Right lobe of liver (tissue), 6 donors: ENCODE measurements at regions not wholly inside any gene's neighbourhood (a gene's known extent, or its start where the extent isn't known, plus 50 kb on each side); places are given as distances from the start of the nearest gene placed in this dataset.
A peak's percentile ranks its signal among the peaks of the same experiment; 100 is the strongest.

Experiments used
- ATAC-seq, 4 donors: fragments of 200-7000 bp; cut with Tn5 transposase; one replicate each; pipeline ENCODE4 v1.9.1; 2020; ENCODE audit warnings: mild to moderate bottlenecking in 4 of 4, moderate library complexity in 4 of 4
- DNase-seq, 3 donors: peaks; one replicate each; pipeline ENCODE4 v3.0.0-alpha.2; 2020
- H3K27ac ChIP-seq, 3 donors: fragments of 200-600 bp; one replicate each; pipeline ENCODE4 v1.8.0; 2022
- H3K27me3 ChIP-seq, 2 donors: fragments of 200-600 bp; one replicate each; pipeline ENCODE4 v1.8.0; 2022
- H3K36me3 ChIP-seq, 4 donors: fragments of 200-600 bp; sonication (generic) in 1 of 4; one replicate each; pipeline versions ENCODE4 v1.5.1 to v1.8.0; 2017 to 2022; ENCODE audit warnings: control low read depth in 1 of 4
- H3K4me1 ChIP-seq, 4 donors: fragments of 200-600 bp; sonication (generic) in 1 of 4; one replicate each; pipeline versions ENCODE4 v1.5.1 to v1.8.0; 2017 to 2022; ENCODE audit warnings: control low read depth in 1 of 4
- H3K4me3 ChIP-seq, 3 donors: fragments of 200-600 bp; one replicate each; pipeline ENCODE4 v1.8.0; 2022
- H3K9me3 ChIP-seq, 4 donors: fragments of 200-600 bp; sonication (generic) in 1 of 4; one replicate each; pipeline versions ENCODE4 v1.5.1 to v1.8.0; 2017 to 2022; ENCODE audit warnings: control low read depth in 1 of 4
- POLR2A ChIP-seq: fragments of 450-650 bp; IDR thresholded peaks from one replicate; pipeline ENCODE4 v1.6.1; 2017; ENCODE audit warnings: antibody characterized with exemption, mild to moderate bottlenecking
- WGBS: methylation state at CpG from one replicate; pipeline ENCODE4 v1.1.6; 2018; ENCODE audit warnings: low coverage, low lambda C conversion rate; ENCODE audit not compliant: insufficient coverage; ENCODE audit errors: missing lambda C conversion rate; 5-methylcytosine and 5-hydroxymethylcytosine counted together
- intact Hi-C, 2 donors: fragments of 100-400 bp; cut with DNase I; formaldehyde crosslinking; loops; one replicate each; pipeline versions ENCODE4 v1.11.2 to v1.14.1; 2022
- TF ChIP-seq, protein P1 (sequence below), 4 donors: fragments of 200-600 bp in 3 of 4; fragments of 450-650 bp in 1 of 4; IDR thresholded peaks; one replicate each; pipeline versions ENCODE4 v1.5.1 to v1.8.0; 2016 to 2022; ENCODE audit warnings: antibody characterized with exemption in 4 of 4, mild to moderate bottlenecking in 2 of 4
- donor health status: DM: no; HTN: yes; CAD: no.
- donor health status: DM: no; HTN: no; CAD: no.
- donor health status: DM: no; HTN: no; CAD: no.
- donor health status: DM: no; HTN: yes; CAD: no.
- donor health status: DM: no; HTN: yes; CAD: no.

DNA sequence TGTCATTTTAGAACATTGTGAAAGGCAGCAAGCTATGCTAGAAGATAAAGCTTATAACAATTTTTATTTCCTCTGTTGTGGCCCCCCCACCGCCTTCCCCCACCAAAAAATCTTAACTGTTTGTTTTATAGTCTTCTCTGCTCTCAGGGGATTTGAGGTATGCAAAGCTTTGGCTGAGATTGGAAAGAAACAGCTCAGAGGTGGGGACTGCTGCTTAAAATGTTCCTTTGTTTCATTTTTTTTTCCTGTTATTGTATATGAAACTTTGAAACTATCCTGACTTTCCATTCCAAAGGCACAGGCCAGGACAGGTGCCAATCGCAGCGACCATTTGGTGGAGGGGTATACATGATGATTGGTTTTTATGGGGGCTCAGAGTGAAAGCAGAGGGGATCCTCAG is 114.7 kb upstream of the PHACTR1 start:
- no peaks in the 10 kb centered on the region for H3K27me3 ChIP-seq
- H3K36me3 ChIP-seq = no peaks in the 10 kb centered on the region
- H3K4me3 ChIP-seq = no peak overlapping the region
- no peak for DNase-seq
- intact Hi-C loops = loop anchor here (5.0 to 10.0 kb wide), 2 partner anchors 307 to 310 kb away; partner anchors contain the start of gene EDN1 (in 2 of the 2)
- ATAC-seq = no peak
- H3K9me3 ChIP-seq = no peaks in the 10 kb centered on the region
- WGBS = 67% methylated on average over 3 of the region's 3 CpGs
- no peak overlapping the region for H3K27ac ChIP-seq
- TF ChIP-seq, protein P1, sequence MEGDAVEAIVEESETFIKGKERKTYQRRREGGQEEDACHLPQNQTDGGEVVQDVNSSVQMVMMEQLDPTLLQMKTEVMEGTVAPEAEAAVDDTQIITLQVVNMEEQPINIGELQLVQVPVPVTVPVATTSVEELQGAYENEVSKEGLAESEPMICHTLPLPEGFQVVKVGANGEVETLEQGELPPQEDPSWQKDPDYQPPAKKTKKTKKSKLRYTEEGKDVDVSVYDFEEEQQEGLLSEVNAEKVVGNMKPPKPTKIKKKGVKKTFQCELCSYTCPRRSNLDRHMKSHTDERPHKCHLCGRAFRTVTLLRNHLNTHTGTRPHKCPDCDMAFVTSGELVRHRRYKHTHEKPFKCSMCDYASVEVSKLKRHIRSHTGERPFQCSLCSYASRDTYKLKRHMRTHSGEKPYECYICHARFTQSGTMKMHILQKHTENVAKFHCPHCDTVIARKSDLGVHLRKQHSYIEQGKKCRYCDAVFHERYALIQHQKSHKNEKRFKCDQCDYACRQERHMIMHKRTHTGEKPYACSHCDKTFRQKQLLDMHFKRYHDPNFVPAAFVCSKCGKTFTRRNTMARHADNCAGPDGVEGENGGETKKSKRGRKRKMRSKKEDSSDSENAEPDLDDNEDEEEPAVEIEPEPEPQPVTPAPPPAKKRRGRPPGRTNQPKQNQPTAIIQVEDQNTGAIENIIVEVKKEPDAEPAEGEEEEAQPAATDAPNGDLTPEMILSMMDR (IDR thresholded peaks at IDR 0.05) = no peak
- TF ChIP-seq POLR2A = no peak
- no peaks in the 10 kb centered on the region for H3K4me1 ChIP-seq

DNA sequence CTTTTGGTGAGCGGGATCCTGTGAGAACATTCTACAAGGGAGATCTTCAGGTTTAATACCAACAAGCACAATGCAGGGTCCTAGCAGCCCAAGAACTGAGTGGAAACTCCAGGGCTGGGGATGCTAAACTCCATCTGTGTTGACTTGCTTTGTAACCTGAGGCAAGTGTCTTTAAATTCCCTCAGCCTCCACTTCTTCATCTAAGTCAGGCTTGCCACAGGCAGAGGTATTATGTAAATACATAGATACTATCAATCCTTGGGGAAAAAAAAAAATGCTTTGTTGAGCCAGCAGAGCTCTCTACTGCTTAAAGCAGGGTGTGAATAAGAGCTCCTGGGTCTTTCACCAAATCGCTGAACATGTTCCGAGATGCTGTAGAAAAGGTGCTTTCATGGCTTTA is 114.2 kb upstream of the PHACTR1 start:
- Histone ChIP-seq H3K4me1 (no peaks in the 10 kb centered on the region), H3K27ac (no peak overlapping the region), H3K36me3 (no peaks in the 10 kb centered on the region), H3K27me3 (no peaks in the 10 kb centered on the region), H3K4me3 (no peak overlapping the region), H3K9me3 (no peaks in the 10 kb centered on the region)
- WGBS = 96% methylated on average over 3 of the region's 3 CpGs
- ATAC-seq (no peak), DNase-seq (no peak)
- no peak for TF ChIP-seq POLR2A
- TF ChIP-seq, protein P1 (IDR thresholded peaks at IDR 0.05) = no peak
- intact Hi-C loops = loop anchor here (5.0 to 10.0 kb wide), 2 partner anchors 308 to 310 kb away; partner anchors contain the start of gene EDN1 (in 2 of the 2)

DNA sequence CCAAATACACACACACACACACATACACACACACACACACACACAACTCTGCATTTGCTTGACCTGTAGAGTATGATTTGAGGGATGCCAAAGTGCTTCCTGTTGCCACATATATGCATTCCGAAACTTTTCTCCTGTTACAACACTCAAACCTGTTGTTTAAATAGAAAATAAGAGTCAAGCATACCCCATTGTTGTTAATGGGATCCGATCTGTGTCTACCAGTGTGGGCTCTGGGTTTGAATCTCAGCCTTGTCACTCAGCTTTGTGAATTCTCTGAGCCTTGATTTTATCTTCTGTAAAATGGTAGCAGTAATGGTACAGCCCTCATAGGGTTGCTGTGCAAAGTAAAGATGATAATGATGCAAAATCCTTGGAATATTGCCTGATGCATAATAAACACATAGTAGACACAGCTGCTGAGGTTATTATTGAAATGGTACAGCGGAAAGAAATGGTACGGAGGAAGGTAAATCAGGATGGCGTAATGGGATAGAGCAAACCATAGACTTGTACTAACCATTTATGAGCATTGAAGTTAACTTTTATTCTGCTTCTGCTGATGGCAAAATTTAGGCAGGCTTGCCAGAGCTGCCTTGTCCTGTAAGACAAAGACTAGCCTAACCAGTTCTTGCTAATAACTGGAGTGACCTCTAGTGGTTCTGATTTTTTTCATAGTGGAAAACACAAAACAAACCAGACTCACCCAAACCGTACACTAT is 113.5 kb upstream of the PHACTR1 start:
- DNase-seq (no peak), ATAC-seq (peak; percentile 72 to 85 (median 82))
- no peak overlapping the region for H3K4me3 ChIP-seq
- TF ChIP-seq POLR2A = no peak
- TF ChIP-seq, protein P1 (IDR thresholded peaks at IDR 0.05) = peak; percentile 52 to 66 (median 58)
- no peaks in the 10 kb centered on the region for H3K9me3 ChIP-seq
- H3K4me1 ChIP-seq = no peaks in the 10 kb centered on the region
- intact Hi-C loops = loop anchor here (5.0 to 10.0 kb wide), 2 partner anchors 308 to 311 kb away; partner anchors contain the start of gene EDN1 (in 2 of the 2)
- no peaks in the 10 kb centered on the region for H3K27me3 ChIP-seq
- 46% methylated on average over 6 of the region's 6 CpGs for WGBS
- no peak overlapping the region for H3K27ac ChIP-seq
- H3K36me3 ChIP-seq = no peaks in the 10 kb centered on the region

DNA sequence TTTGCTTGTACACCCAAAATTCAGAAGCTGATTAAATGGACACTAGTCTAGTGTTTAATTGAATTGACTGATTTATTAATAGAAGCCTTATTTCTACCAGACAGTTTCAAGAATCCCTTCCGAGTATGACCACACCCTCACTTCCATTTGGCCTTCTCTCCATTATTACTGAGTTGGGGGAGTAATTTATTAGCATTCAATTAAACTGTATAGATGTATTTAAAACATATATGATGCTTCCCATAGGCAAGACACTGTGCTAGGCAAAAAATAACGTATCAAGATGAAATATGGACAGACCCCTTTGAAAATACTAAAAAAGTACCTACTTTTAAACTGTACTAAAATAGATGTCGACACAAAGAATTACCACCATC is 112.9 kb upstream of the PHACTR1 start:
- H3K27ac ChIP-seq = no peak overlapping the region
- H3K4me1 ChIP-seq = no peaks in the 10 kb centered on the region
- 61% methylated on average over 3 of the region's 3 CpGs for WGBS
- no peak overlapping the region for H3K4me3 ChIP-seq
- no peaks in the 10 kb centered on the region for H3K36me3 ChIP-seq
- no peak for DNase-seq
- intact Hi-C loops = loop anchor here (5.0 to 10.0 kb wide), 2 partner anchors 309 to 311 kb away; partner anchors contain the start of gene EDN1 (in 2 of the 2)
- no peak for ATAC-seq
- H3K27me3 ChIP-seq = no peaks in the 10 kb centered on the region
- no peaks in the 10 kb centered on the region for H3K9me3 ChIP-seq
- TF ChIP-seq POLR2A = no peak
- TF ChIP-seq, protein P1 (IDR thresholded peaks at IDR 0.05) = no peak
